K562 (cell line): ENCODE measurements at regions not wholly inside any gene's neighbourhood (a gene's known extent, or its start where the extent isn't known, plus 50 kb on each side); places are given as distances from the start of the nearest gene placed in this dataset.

Experiments
- ATAC-seq: fragments of 200-7000 bp; cut with Tn5 transposase; 3 replicates; pipeline ENCODE4 v1.9.1; 2020; ENCODE audit warnings: moderate library complexity
- BruUV-seq: library from RNA; stranded (reverse); fragments of 400-500 nt; replicated peaks from 2 replicates; lab custom pipeline; 2021; lab: Mats Ljungman, UMichigan
- CTCF ChIA-PET: fragments of 300-600 bp; formaldehyde crosslinking; extraction: SDS; loops from one replicate; lab custom pipeline; 2021; ENCODE audit warnings: low intra/inter-chr PET ratio; lab: Yijun Ruan, JAX
- POLR2A ChIA-PET: fragments of 300-600, 350-650 bp; sonication (Branson Sonifier 250); formaldehyde crosslinking; extraction: SDS; loops from one replicate; lab custom pipeline; 2021; ENCODE audit warnings: antibody characterized with exemption, inconsistent platforms; lab: Yijun Ruan, JAX
- DNase-seq, 4 experiments: peaks; one replicate each; pipeline versions ENCODE4 v3.0.0 to v3.0.0-alpha.2; 2011 to 2018; ENCODE audit warnings: low spot score in 3 of 4, mixed read lengths in 3 of 4; ENCODE audit errors: extremely low read depth in 1 of 4
- FAIRE-seq: peaks from 2 replicates; lab custom pipeline; 2011; peaks lifted over from hg19 to GRCh38; lab: Jason Lieb, UNC
- H2AFZ ChIP-seq: 2 replicates; pipeline ENCODE4 v1.6.0; 2011; ENCODE audit warnings: low read depth, low read length, control low read depth, inconsistent platforms
- H3K27ac ChIP-seq: fragments of 200-600 bp; 3 replicates; pipeline ENCODE4 v1.8.0; 2011; ENCODE audit warnings: low read depth, mild to moderate bottlenecking, control low read depth, inconsistent platforms, low read length, moderate library complexity, mixed read lengths; ENCODE audit errors: extremely low read depth
- H3K27me3 ChIP-seq, 2 experiments: fragments of 300-600 bp in 1 of 2; 2 replicates in 1 of 2; 3 replicates in 1 of 2; pipeline versions ENCODE4 v1.6.0 to v1.8.0; 2011; ENCODE audit warnings: inconsistent platforms in 2 of 2, low read length in 2 of 2, mild to moderate bottlenecking in 1 of 2, mixed read lengths in 1 of 2, moderate library complexity in 1 of 2; ENCODE audit not compliant: control insufficient read depth in 2 of 2, insufficient read depth in 2 of 2
- H3K36me3 ChIP-seq: fragments of 300-600 bp; 3 replicates; pipeline ENCODE4 v1.8.0; 2011; ENCODE audit warnings: mild to moderate bottlenecking, low read length, inconsistent platforms; ENCODE audit not compliant: control insufficient read depth, insufficient read depth
- H3K4me1 ChIP-seq, 2 experiments: fragments of 200-600 bp in 1 of 2; replicated peaks in 1 of 2; 2 replicates in 1 of 2; 3 replicates in 1 of 2; pipeline versions ENCODE4 v1.5.1 to v1.8.0; 2011; ENCODE audit warnings: inconsistent platforms in 2 of 2, low read length in 2 of 2, mild to moderate bottlenecking in 1 of 2, mixed read lengths in 1 of 2, moderate library complexity in 1 of 2; ENCODE audit not compliant: control insufficient read depth in 2 of 2, insufficient read depth in 2 of 2
- H3K4me2 ChIP-seq: 2 replicates; pipeline ENCODE4 v1.6.1; 2011; ENCODE audit warnings: low read length, control low read depth, inconsistent platforms, mixed read lengths; ENCODE audit not compliant: insufficient read depth
- H3K4me3 ChIP-seq: fragments of 200-600 bp; sonication (generic), shearing (Covaris generic); 2 replicates; pipeline ENCODE4 v1.5.1; 2016; ENCODE audit warnings: control low read depth, inconsistent platforms
- H3K79me2 ChIP-seq: fragments of 200-600 bp; 3 replicates; pipeline ENCODE4 v1.8.0; 2011; ENCODE audit warnings: low read length, inconsistent platforms; ENCODE audit not compliant: control insufficient read depth, insufficient read depth
- H3K9ac ChIP-seq, 2 experiments: 2 replicates each; pipeline versions ENCODE4 v1.6.0 to v1.6.1; 2011; ENCODE audit warnings: low read depth in 2 of 2, low read length in 2 of 2, control low read depth in 1 of 2, inconsistent platforms in 1 of 2, mild to moderate bottlenecking in 1 of 2, mixed read lengths in 1 of 2; ENCODE audit not compliant: insufficient read depth in 1 of 2
- H3K9me1 ChIP-seq: one replicate; pipeline ENCODE4 v1.6.0; 2011; ENCODE audit warnings: inconsistent platforms, mild to moderate bottlenecking, low read length, moderate library complexity; ENCODE audit not compliant: control insufficient read depth, insufficient read depth
- H3K9me3 ChIP-seq: replicated peaks from 2 replicates; pipeline ENCODE4 v1.5.1; 2011; ENCODE audit warnings: low read depth, low read length, inconsistent platforms; ENCODE audit not compliant: control insufficient read depth, insufficient read depth
- H4K20me1 ChIP-seq: replicated peaks from 2 replicates; pipeline ENCODE4 v1.6.1; 2011; ENCODE audit warnings: low read length, inconsistent platforms, mixed read lengths; ENCODE audit not compliant: control insufficient read depth, insufficient read depth
- CBX2 ChIP-seq: fragments of 200-600 bp; sonication (generic); IDR thresholded peaks from one replicate; pipeline ENCODE4 v1.6.1; 2012; ENCODE audit warnings: mild to moderate bottlenecking, low read length, inconsistent platforms; ENCODE audit not compliant: insufficient read depth, poor library complexity, severe bottlenecking
- KAT2B ChIP-seq: IDR thresholded peaks from one replicate; pipeline ENCODE4 v1.6.1; 2012; ENCODE audit warnings: low read depth, mild to moderate bottlenecking, control low read depth, inconsistent platforms, low read length, moderate library complexity
- MECOM ChIP-seq: fragments of 250-450 bp; sonication (Bioruptor Pico); IDR thresholded peaks from 2 replicates; pipeline ENCODE4 v1.8.0; 2022; ENCODE audit warnings: inconsistent platforms
- POLR2AphosphoS2 ChIP-seq: IDR thresholded peaks from 2 replicates; pipeline ENCODE4 v1.6.1; 2012; ENCODE audit warnings: low read length, improper control_type of control experiment
- ZNF583 ChIP-seq: fragments of 250-450 bp; sonication (Bioruptor Pico); IDR thresholded peaks from 2 replicates; pipeline ENCODE4 v1.4.0; 2020
- ZNF589 ChIP-seq: fragments of 200-800 bp; sonication (Bioruptor generic); IDR thresholded peaks from 2 replicates; pipeline ENCODE4 v1.6.1; 2016; ENCODE audit warnings: low read depth, missing genetic modification characterization, missing compliant biosample characterization
- ZNF699 ChIP-seq: fragments of 250-450 bp; sonication (Bioruptor Pico); IDR thresholded peaks from 2 replicates; pipeline ENCODE4 v1.8.0; 2021; ENCODE audit warnings: mild to moderate bottlenecking, moderate library complexity; ENCODE audit not compliant: insufficient replicate concordance
- ZNF717 ChIP-seq: fragments of 250-450 bp; sonication (Bioruptor Pico); IDR thresholded peaks from 2 replicates; pipeline ENCODE4 v1.5.0; 2021
- WGBS: fragments of 100-300 bp; shearing (Covaris generic); methylation state at CpG from one replicate; pipeline ENCODE4 v1.1.6; 2016; ENCODE audit warnings: low coverage, mixed read lengths; ENCODE audit not compliant: insufficient coverage; ENCODE audit errors: missing lambda C conversion rate; 5-methylcytosine and 5-hydroxymethylcytosine counted together
- in situ Hi-C: fragments of 300-500 bp; cut with MboI; formaldehyde crosslinking; loops from 4 replicates; pipeline ENCODE4 v1.15.0; 2018; ENCODE audit warnings: inconsistent platforms, mixed read lengths
- intact Hi-C: fragments of 100-400 bp; cut with micrococcal nuclease; formaldehyde crosslinking; loops from 2 replicates; pipeline ENCODE4 v1.14.2; 2022
- TF ChIP-seq, protein P1 (sequence below): fragments of 450-650 bp; formaldehyde crosslinking; IDR thresholded peaks from 2 replicates; pipeline ENCODE4 v1.4.0; 2022; ENCODE audit warnings: missing genetic modification characterization
- TF ChIP-seq, protein P2 (sequence below): fragments of 450-650 bp; IDR thresholded peaks from 2 replicates; pipeline ENCODE4 v1.6.1; 2016; ENCODE audit warnings: missing biosample characterization, missing genetic modification characterization
- TF ChIP-seq, protein P3 (sequence below), 2 experiments: IDR thresholded peaks; 2 replicates each; pipeline ENCODE4 v1.6.1; 2012; ENCODE audit warnings: improper control_type of control experiment in 2 of 2, low read depth in 2 of 2, low read length in 2 of 2, borderline replicate concordance in 1 of 2
- TF ChIP-seq, protein P4 (sequence below): fragments of 450-650 bp; IDR thresholded peaks from 2 replicates; pipeline ENCODE4 v1.6.1; 2017; ENCODE audit warnings: mild to moderate bottlenecking, moderate library complexity
- TF ChIP-seq, protein P5 (sequence below): fragments of 450-650 bp; IDR thresholded peaks from 2 replicates; pipeline ENCODE4 v1.6.1; 2014; ENCODE audit warnings: low read depth, mild to moderate bottlenecking, moderate library complexity, borderline replicate concordance

DNA sequence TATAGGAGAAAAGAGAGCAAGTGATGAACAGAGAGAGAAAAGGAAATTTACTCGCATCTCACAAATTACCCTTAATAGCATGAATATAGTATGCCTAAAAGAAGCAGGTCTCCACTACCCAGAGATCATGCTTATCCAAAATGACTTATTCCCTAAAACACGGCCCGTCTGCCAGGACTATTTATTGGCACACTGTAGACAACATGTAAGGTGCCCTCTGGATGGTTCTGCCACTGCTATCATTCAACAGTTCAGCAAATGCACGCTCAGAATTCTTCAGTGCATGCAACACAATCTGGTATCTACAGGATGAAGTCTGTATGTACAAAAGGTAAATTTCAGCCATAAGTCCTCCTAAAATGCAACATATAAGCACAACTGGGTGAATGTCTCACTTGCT, 465.8 kb downstream of the SHQ1 start:
- no peak overlapping the region; a peak in 1 of 4 replicates for H3K9ac ChIP-seq
- H3K4me2 ChIP-seq: no peak overlapping the region
- 87% methylated on average over 4 of the region's 4 CpGs for WGBS
- H3K4me3 ChIP-seq: no peak overlapping the region
- H2AFZ ChIP-seq: no peak overlapping the region
- no peaks in the 10 kb centered on the region for H3K27me3 ChIP-seq
- intact Hi-C loops: no loop called here
- H3K79me2 ChIP-seq: peaks cover 95% of the 10 kb centered on the region
- H3K4me1 ChIP-seq: peaks cover 0 to 25% of the 10 kb centered on the region in 2 experiments; a peak in 2 of 5 replicates
- DNase-seq (no peak), ATAC-seq (no peak), FAIRE-seq (no peak)
- no peaks in the 10 kb centered on the region for H3K9me3 ChIP-seq
- H4K20me1 ChIP-seq: peaks cover 60% of the 10 kb centered on the region
- peaks cover 40% of the 10 kb centered on the region for H3K36me3 ChIP-seq
- POLR2A ChIA-PET: no interaction called here
- CTCF ChIA-PET: no interaction called here
- BruUV-seq: no TSS peak
- no peak overlapping the region for H3K27ac ChIP-seq
- in situ Hi-C loops: no loop called here
- no peaks in the 10 kb centered on the region for H3K9me1 ChIP-seq
- TF ChIP-seq KAT2B: no peak
- TF ChIP-seq, protein P1, sequence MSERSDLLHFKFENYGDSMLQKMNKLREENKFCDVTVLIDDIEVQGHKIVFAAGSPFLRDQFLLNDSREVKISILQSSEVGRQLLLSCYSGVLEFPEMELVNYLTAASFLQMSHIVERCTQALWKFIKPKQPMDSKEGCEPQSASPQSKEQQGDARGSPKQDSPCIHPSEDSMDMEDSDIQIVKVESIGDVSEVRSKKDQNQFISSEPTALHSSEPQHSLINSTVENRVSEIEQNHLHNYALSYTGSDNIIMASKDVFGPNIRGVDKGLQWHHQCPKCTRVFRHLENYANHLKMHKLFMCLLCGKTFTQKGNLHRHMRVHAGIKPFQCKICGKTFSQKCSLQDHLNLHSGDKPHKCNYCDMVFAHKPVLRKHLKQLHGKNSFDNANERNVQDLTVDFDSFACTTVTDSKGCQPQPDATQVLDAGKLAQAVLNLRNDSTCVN (CRISPR knock-in tag): no peak
- TF ChIP-seq, protein P2, sequence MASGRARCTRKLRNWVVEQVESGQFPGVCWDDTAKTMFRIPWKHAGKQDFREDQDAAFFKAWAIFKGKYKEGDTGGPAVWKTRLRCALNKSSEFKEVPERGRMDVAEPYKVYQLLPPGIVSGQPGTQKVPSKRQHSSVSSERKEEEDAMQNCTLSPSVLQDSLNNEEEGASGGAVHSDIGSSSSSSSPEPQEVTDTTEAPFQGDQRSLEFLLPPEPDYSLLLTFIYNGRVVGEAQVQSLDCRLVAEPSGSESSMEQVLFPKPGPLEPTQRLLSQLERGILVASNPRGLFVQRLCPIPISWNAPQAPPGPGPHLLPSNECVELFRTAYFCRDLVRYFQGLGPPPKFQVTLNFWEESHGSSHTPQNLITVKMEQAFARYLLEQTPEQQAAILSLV (tag): no peak
- TF ChIP-seq ZNF699 (CRISPR knock-in tag): no peak
- no peak for TF ChIP-seq POLR2AphosphoS2
- TF ChIP-seq, protein P3, sequence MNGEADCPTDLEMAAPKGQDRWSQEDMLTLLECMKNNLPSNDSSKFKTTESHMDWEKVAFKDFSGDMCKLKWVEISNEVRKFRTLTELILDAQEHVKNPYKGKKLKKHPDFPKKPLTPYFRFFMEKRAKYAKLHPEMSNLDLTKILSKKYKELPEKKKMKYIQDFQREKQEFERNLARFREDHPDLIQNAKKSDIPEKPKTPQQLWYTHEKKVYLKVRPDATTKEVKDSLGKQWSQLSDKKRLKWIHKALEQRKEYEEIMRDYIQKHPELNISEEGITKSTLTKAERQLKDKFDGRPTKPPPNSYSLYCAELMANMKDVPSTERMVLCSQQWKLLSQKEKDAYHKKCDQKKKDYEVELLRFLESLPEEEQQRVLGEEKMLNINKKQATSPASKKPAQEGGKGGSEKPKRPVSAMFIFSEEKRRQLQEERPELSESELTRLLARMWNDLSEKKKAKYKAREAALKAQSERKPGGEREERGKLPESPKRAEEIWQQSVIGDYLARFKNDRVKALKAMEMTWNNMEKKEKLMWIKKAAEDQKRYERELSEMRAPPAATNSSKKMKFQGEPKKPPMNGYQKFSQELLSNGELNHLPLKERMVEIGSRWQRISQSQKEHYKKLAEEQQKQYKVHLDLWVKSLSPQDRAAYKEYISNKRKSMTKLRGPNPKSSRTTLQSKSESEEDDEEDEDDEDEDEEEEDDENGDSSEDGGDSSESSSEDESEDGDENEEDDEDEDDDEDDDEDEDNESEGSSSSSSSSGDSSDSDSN (IDR thresholded peaks at IDR 0.05; ENCODE audit: borderline replicate concordance in 1 of 2, low read depth in 2 of 2, low read length in 2 of 2): no peak
- no peak for TF ChIP-seq MECOM (CRISPR knock-in tag)
- TF ChIP-seq ZNF589 (CRISPR knock-in tag): no peak
- TF ChIP-seq, protein P4, sequence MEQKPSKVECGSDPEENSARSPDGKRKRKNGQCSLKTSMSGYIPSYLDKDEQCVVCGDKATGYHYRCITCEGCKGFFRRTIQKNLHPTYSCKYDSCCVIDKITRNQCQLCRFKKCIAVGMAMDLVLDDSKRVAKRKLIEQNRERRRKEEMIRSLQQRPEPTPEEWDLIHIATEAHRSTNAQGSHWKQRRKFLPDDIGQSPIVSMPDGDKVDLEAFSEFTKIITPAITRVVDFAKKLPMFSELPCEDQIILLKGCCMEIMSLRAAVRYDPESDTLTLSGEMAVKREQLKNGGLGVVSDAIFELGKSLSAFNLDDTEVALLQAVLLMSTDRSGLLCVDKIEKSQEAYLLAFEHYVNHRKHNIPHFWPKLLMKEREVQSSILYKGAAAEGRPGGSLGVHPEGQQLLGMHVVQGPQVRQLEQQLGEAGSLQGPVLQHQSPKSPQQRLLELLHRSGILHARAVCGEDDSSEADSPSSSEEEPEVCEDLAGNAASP: no peak
- TF ChIP-seq, protein P5, sequence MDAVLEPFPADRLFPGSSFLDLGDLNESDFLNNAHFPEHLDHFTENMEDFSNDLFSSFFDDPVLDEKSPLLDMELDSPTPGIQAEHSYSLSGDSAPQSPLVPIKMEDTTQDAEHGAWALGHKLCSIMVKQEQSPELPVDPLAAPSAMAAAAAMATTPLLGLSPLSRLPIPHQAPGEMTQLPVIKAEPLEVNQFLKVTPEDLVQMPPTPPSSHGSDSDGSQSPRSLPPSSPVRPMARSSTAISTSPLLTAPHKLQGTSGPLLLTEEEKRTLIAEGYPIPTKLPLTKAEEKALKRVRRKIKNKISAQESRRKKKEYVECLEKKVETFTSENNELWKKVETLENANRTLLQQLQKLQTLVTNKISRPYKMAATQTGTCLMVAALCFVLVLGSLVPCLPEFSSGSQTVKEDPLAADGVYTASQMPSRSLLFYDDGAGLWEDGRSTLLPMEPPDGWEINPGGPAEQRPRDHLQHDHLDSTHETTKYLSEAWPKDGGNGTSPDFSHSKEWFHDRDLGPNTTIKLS: no peak
- TF ChIP-seq CBX2: no peak
- TF ChIP-seq ZNF717: no peak
- no peak for TF ChIP-seq ZNF583 (CRISPR knock-in tag)
